AG04449 (cell line): ENCODE measurements at regions not wholly inside any gene's neighbourhood (a gene's known extent, or its start where the extent isn't known, plus 50 kb on each side); places are given as distances from the start of the nearest gene placed in this dataset.

Source experiments
- CTCF ChIA-PET: fragments of 350-600 bp; formaldehyde crosslinking; extraction: SDS; loops from one replicate; lab custom pipeline; 2021; ENCODE audit warnings: antibody characterized with exemption; lab: Yijun Ruan, JAX
- POLR2A ChIA-PET: fragments of 400-600, 350-600 bp; formaldehyde crosslinking; extraction: SDS; loops from one replicate; lab custom pipeline; 2020; ENCODE audit warnings: antibody characterized with exemption, inconsistent platforms; lab: Yijun Ruan, JAX
- DNase-seq: peaks from one replicate; pipeline ENCODE4 v3.0.0-alpha.2; 2010; ENCODE audit warnings: low read depth, low spot score
- H3K4me3 ChIP-seq: 2 replicates; pipeline ENCODE4 v1.5.1; 2011; ENCODE audit warnings: low read depth, mild to moderate bottlenecking, control low read depth, low read length
- TF ChIP-seq, protein P1 (sequence below): IDR thresholded peaks from one replicate; pipeline ENCODE4 v1.5.1; 2011; ENCODE audit warnings: mild to moderate bottlenecking, moderate library complexity, low read length, control low read depth, inconsistent platforms; ENCODE audit not compliant: insufficient read depth; ENCODE audit errors: missing control alignments

DNA sequence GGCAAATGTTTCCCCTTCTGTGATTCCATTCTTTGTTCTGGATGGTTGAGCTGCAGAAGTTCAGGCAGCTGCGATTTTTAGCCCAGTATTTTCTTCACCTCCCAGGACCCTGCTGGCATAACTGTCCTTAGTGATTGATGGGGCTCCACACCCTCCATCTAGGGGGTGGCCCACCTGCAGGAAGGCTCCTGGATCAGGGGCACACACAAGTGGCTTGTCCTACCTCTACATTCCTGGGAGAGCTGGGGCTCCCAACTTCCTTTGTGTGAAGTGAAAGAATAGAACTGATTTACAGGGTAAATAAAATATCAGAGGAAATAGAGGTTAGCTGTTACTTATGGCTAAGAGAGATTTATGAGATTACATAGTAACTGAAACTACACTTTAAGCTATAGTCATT is 129.5 kb upstream of the MAP3K7 start:
- H3K4me3 ChIP-seq = no peak overlapping the region
- DNase-seq = no peak
- TF ChIP-seq, protein P1, sequence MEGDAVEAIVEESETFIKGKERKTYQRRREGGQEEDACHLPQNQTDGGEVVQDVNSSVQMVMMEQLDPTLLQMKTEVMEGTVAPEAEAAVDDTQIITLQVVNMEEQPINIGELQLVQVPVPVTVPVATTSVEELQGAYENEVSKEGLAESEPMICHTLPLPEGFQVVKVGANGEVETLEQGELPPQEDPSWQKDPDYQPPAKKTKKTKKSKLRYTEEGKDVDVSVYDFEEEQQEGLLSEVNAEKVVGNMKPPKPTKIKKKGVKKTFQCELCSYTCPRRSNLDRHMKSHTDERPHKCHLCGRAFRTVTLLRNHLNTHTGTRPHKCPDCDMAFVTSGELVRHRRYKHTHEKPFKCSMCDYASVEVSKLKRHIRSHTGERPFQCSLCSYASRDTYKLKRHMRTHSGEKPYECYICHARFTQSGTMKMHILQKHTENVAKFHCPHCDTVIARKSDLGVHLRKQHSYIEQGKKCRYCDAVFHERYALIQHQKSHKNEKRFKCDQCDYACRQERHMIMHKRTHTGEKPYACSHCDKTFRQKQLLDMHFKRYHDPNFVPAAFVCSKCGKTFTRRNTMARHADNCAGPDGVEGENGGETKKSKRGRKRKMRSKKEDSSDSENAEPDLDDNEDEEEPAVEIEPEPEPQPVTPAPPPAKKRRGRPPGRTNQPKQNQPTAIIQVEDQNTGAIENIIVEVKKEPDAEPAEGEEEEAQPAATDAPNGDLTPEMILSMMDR = no peak
- ChIA-PET POLR2A (no interaction called here), CTCF (no interaction called here)

DNA sequence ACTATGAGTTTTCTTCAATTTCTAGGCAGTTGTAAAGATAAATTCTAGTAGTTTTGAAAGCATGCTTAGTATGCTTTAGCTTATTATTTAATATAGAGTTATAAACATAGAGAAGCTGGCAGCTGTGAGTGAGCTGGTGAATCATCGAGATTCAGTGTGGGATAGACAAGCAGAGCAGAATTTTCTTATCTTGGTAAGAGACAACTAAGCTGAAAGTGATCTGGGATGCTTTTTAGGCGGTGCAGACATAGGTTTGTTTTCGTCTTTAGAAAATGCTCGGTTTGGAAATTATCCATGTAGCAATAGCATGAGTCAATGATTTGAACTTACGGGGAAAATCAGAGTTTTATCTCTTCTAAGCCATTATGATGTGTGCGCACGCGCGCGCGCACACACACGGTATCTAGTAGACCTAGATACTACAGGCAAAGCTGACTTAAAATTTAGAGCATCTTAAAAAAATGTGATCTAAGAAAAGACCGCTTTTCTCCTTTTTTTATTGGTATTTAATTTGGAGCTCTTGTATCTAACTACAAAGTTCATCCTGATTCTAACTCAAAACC is 128.3 kb upstream of the MAP3K7 start:
- DNase-seq = no peak
- CTCF ChIA-PET = no interaction called here
- TF ChIP-seq, protein P1 = no peak
- POLR2A ChIA-PET = no interaction called here
- H3K4me3 ChIP-seq = no peak overlapping the region

DNA sequence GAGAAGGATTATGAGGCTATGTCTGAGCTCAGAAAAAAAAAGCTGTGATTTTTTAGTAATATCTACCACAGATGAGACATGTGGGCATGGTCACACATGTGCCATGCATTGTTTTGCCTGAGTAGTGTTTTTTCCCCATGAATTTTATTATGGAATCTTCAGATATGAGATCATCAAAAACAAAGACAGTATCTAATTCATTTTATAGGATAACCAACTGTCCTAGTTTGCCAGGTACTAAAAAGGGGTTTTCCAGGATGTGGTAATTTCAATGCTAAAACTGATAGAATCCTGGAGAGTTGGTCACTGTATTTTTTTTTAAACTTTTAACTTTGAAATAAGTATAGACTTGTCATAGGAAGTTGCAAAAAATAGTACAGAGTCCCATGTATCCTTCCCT is 127.4 kb upstream of the MAP3K7 start:
- TF ChIP-seq, protein P1 = no peak
- ChIA-PET CTCF (no interaction called here), POLR2A (no interaction called here)
- DNase-seq = no peak
- no peak overlapping the region for H3K4me3 ChIP-seq

DNA sequence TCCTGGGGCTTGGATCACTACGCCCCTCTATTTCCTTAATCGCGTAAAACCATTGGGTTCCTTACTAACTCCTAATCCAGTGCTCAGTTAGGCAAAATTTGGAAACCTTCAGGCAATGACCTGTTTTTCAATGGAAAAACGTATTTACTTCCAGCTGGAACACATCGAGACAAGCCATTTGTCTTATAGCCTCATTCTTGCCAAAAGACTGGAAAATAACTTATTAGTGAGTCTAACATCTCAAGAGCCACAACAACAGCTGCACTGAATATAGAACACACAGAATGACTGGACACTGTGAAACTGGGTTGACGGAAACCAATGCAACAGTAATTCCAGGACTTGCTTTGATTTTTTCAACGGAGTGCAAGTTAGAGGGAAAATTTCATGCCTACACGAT is 125.2 kb upstream of the MAP3K7 start:
- ChIA-PET POLR2A (no interaction called here), CTCF (no interaction called here)
- DNase-seq = no peak
- H3K4me3 ChIP-seq = no peak overlapping the region
- TF ChIP-seq, protein P1 = no peak

DNA sequence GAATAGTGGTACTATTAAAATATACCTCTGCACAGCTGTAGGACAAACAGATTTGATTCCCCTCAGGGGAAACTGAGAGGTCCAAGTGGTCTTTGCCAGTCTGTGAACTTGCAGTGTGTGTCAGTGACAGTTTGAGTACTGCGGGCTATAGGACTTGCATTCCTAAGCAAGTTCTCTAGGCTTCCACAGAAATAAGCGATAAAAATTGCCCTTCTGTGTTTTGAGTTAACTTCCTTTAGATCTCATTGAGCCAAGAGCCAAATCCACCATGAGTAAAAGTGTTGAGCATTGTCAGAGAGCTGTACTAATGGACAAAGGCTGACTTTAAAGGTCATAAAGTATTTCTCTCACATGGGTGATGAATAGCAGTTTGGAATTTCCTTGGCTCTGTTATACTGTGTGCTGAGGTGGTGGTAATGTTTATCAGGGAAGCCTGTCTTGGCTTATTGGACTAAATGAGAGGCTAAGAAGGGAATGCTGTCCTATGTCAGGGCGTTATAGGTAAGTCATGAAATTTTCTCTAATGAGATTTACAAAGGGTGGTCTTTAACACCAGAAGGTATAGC is 122.6 kb upstream of the MAP3K7 start:
- CTCF ChIA-PET = no interaction called here
- TF ChIP-seq, protein P1 = no peak
- no peak overlapping the region for H3K4me3 ChIP-seq
- POLR2A ChIA-PET = no interaction called here
- no peak for DNase-seq

DNA sequence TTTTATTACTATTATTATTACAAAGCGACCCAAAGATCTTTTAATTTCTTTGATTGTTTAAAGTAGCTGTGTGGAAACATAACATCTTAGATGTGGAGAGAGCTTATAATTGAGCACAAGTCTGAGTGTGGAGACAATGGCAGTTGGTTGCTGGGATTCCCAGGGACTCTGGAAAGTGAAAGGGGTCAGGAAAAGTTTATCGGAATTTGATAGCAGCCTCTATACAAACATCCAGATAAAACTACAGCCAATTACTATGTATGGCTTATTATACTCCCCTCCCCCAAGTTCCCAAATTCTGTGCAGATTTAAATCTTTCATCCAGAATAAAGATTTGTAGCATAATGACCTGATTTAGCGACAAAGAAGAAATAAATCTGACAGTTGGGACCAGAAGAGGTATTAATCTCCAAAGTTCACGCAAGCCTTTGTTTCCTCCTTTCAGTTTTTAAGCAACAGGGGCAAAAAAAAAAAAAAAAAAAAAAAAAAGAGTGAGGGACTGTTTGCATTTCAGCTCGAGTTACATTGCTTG is 121.4 kb upstream of the MAP3K7 start:
- POLR2A ChIA-PET = no interaction called here

More for the DNA sequence above, 121.4 kb upstream of the MAP3K7 start:
- CTCF ChIA-PET = no interaction called here
- TF ChIP-seq, protein P1 = no peak
- no peak overlapping the region for H3K4me3 ChIP-seq
- DNase-seq = no peak
